Large intestine (tissue), 3 donors: ENCODE measurements at regions not wholly inside any gene's neighbourhood (a gene's known extent, or its start where the extent isn't known, plus 50 kb on each side); places are given as distances from the start of the nearest gene placed in this dataset.

Source experiments
- DNase-seq, 2 donors: peaks; one replicate each; pipeline versions ENCODE4 v3.0.0 to v3.0.0-alpha.2; 2013
- H3K27ac ChIP-seq: one replicate; pipeline ENCODE4 v1.5.1; 2013; ENCODE audit warnings: low read length
- H3K27me3 ChIP-seq: 2 replicates; pipeline ENCODE4 v1.6.1; 2013; ENCODE audit warnings: low read length; ENCODE audit not compliant: control insufficient read depth, insufficient read depth
- H3K36me3 ChIP-seq: 2 replicates; pipeline ENCODE4 v1.6.1; 2013; ENCODE audit warnings: low read length; ENCODE audit not compliant: control insufficient read depth, insufficient read depth
- H3K4me1 ChIP-seq: one replicate; pipeline ENCODE4 v1.6.1; 2013; ENCODE audit warnings: low read length; ENCODE audit not compliant: control insufficient read depth, insufficient read depth
- H3K4me3 ChIP-seq: one replicate; pipeline ENCODE4 v1.5.1; 2013; ENCODE audit warnings: low read length
- H3K9me3 ChIP-seq: one replicate; pipeline ENCODE4 v1.6.1; 2013; ENCODE audit warnings: mild to moderate bottlenecking, low read depth, low read length, moderate library complexity; ENCODE audit not compliant: control insufficient read depth
- WGBS: methylation state at CpG from one replicate; pipeline ENCODE4 v1.1.5; 2013; ENCODE audit warnings: low lambda C conversion rate; ENCODE audit not compliant: insufficient coverage; 5-methylcytosine and 5-hydroxymethylcytosine counted together

GRCh38 chr7:68006619-68007018 is 1010.0 kb downstream of the TYW1 start:
- no CpG with 5 or more reads among the region's 2 CpGs for WGBS
- Histone ChIP-seq H3K36me3 (no peaks in the 10 kb centered on the region), H3K27me3 (no peaks in the 10 kb centered on the region), H3K4me3 (no peak overlapping the region), H3K27ac (no peak overlapping the region), H3K4me1 (no peaks in the 10 kb centered on the region), H3K9me3 (no peaks in the 10 kb centered on the region)
- no peak for DNase-seq

- no peaks in the 10 kb centered on the region for H3K9me3 ChIP-seq
- no CpG with 5 or more reads among the region's 4 CpGs for WGBS
- no peak overlapping the region for H3K27ac ChIP-seq
- no peaks in the 10 kb centered on the region for H3K4me1 ChIP-seq
- H3K4me3 ChIP-seq = no peak overlapping the region
- H3K27me3 ChIP-seq = no peaks in the 10 kb centered on the region
- no peak for DNase-seq
- H3K36me3 ChIP-seq = no peaks in the 10 kb centered on the region
Measured at GRCh38 chr7:68009716-68010115, 1013.1 kb downstream of the TYW1 start.

DNA sequence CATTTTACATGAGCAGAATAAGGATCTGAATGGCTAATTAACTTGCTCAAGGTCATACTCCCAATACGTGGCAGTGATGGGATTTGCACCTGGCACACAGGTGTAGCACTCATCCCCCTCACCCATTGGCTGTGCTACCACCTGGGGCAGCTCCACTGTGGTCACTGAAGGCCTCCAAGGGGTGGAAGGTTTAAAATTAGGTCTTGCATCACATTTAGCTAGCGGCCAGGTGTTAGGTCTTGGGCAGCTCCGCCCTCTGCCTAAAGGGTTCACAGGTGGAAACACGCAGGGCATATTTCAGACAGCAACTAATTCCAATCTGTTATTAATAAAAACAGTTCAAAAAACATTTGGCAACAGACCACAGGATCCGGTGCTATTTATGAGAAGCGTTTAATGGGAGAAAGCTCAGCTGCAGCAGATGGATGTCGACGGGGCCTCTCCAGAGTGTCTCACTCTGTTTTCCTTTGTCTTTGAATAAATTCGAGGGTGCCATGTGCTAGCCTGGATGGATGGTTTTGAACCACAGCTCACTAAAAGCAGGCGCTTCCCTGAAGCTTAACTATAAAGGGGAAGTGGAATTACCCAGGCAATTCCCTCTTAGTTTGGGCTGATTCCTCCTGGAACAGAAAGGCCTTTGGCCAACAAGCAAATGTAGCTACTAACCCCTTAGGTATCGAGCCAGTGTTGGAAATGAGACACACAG is 1017.6 kb downstream of the TYW1 start:
- Histone ChIP-seq H3K4me1 (no peaks in the 10 kb centered on the region), H3K27me3 (no peaks in the 10 kb centered on the region), H3K9me3 (no peaks in the 10 kb centered on the region), H3K4me3 (no peak overlapping the region), H3K36me3 (no peaks in the 10 kb centered on the region), H3K27ac (no peak overlapping the region)
- WGBS = no CpG with 5 or more reads among the region's 11 CpGs
- DNase-seq = no peak

DNA sequence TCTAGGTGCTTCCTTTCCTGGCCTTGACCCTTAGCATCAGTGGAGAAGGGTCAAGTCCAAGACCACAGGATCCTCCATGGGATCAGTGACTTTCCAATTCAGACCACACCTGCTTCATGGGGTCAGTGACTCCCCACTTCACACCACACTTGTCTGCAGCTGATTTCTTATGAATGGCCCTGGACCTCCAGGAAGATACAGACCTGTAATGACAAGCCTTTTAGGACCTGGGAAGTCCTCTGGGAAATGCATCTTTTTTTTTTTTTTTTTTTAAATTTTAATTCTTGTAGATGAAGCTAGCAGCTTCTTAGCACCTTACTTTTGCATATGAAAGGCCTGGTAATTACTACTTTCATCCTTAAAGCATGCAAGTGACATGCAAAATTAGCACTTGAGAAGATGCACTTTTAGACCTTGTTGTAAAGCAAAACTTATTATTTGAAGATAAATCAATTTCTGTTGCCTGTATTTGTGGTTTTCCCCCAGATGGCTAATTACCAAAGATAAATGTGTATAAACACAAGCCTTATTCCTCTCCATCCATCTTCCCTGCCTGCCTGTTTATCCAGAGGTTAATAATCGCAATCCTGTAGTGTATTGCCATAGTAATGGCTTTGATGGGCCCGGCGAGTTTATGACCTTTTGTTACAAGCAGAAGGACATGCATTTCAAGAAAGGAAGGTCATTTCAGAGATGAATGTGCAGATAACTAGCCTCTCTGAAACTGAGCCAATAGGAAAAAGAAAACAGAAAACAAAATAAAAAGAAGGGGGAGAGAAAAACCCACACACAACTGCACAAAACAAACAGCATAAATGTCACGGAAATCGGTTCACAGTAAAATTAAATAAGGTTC is 1018.7 kb downstream of the TYW1 start:
- H3K27me3 ChIP-seq = no peaks in the 10 kb centered on the region
- DNase-seq = peak in 1 of 2 donors; percentile 6
- H3K36me3 ChIP-seq = no peaks in the 10 kb centered on the region
- WGBS = 0% methylated on average over 1 of the region's 5 CpGs
- no peak overlapping the region for H3K4me3 ChIP-seq
- no peak overlapping the region for H3K27ac ChIP-seq
- no peaks in the 10 kb centered on the region for H3K4me1 ChIP-seq
- no peaks in the 10 kb centered on the region for H3K9me3 ChIP-seq

GRCh38 chr7:68015978-68016532 is 1019.4 kb downstream of the TYW1 start:
- H3K27me3 ChIP-seq = no peaks in the 10 kb centered on the region
- no peak overlapping the region for H3K27ac ChIP-seq
- H3K4me3 ChIP-seq = no peak overlapping the region
- no peak for DNase-seq
- H3K4me1 ChIP-seq = no peaks in the 10 kb centered on the region
- H3K9me3 ChIP-seq = no peaks in the 10 kb centered on the region
- 61% methylated on average over 2 of the region's 2 CpGs for WGBS
- H3K36me3 ChIP-seq = no peaks in the 10 kb centered on the region

DNA sequence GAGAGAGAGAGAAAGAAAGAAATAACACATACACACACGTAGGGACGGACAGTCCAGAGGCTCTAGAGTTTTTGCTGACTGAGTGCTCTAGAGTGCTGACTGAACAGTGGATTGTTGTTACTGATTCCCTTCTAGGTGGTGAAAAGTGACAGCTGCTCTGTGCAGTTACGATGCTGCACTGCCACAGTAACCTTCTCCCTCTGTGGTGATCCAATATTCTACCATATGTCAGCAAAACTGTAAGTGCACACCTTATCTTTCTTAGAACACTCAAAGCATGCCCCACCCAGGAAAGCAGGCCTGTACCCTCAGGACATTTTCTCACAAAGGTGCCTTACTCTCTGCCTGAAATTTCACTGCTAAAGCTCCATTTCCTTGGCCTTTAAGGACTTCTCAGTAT is 1023.5 kb downstream of the TYW1 start:
- no peak for DNase-seq
- Histone ChIP-seq H3K36me3 (no peaks in the 10 kb centered on the region), H3K4me1 (no peaks in the 10 kb centered on the region), H3K27me3 (no peaks in the 10 kb centered on the region), H3K4me3 (no peak overlapping the region), H3K27ac (no peak overlapping the region), H3K9me3 (no peaks in the 10 kb centered on the region)
- WGBS = no CpG with 5 or more reads among the region's 3 CpGs

DNA sequence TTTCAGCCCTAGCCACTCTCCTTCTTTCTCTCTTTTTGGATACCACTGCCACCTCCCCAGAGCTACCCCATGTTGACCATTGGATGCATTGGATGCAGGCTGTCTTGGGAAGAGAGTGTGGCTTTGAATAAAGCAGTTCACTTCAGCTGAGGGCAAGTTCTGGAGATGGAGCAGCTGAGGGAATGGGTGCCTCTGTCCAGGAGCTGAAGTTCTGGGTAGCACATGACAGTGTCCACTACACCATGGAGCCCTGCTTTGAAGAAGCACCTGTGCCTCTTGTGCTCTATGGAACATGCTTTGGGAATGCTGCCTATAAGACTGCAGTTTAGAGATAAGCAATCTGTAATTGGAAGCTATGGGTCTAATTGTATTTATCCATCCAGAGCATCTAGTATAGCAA is 1028.7 kb downstream of the TYW1 start:
- no peaks in the 10 kb centered on the region for H3K4me1 ChIP-seq
- H3K4me3 ChIP-seq = no peak overlapping the region
- no peaks in the 10 kb centered on the region for H3K36me3 ChIP-seq
- no peaks in the 10 kb centered on the region for H3K9me3 ChIP-seq
- DNase-seq = no peak
- no peak overlapping the region for H3K27ac ChIP-seq
- H3K27me3 ChIP-seq = no peaks in the 10 kb centered on the region

DNA sequence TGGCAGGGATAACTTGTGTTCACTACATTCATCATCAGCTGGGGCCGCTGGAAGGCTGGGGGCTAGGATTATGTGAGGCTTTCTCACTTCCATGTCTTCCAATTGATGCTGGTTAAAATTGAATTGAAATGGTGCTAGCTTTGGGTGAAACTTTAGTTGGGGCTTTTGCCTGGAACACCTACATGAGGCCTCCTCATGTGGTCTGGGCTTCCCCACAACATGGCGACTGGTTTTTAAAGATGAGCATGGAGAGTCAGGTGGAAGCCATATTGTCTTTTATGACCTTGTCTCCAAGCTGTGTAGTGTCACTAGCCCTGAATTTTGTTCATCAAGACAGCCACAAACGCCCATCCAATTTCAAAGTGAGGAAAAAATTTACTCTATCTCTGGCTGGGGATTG is 1033.9 kb downstream of the TYW1 start:
- Histone ChIP-seq H3K27me3 (no peaks in the 10 kb centered on the region), H3K9me3 (no peaks in the 10 kb centered on the region), H3K4me3 (no peak overlapping the region), H3K27ac (no peak overlapping the region), H3K4me1 (no peaks in the 10 kb centered on the region), H3K36me3 (no peaks in the 10 kb centered on the region)
- WGBS = 83% methylated on average over 1 of the region's 3 CpGs
- DNase-seq = no peak

- no peaks in the 10 kb centered on the region for H3K27me3 ChIP-seq
- H3K4me1 ChIP-seq = no peaks in the 10 kb centered on the region
- H3K4me3 ChIP-seq = no peak overlapping the region
- no peaks in the 10 kb centered on the region for H3K36me3 ChIP-seq
- WGBS = 54% methylated on average over 2 of the region's 5 CpGs
- DNase-seq = no peak
- H3K9me3 ChIP-seq = no peaks in the 10 kb centered on the region
- no peak overlapping the region for H3K27ac ChIP-seq
Measured at GRCh38 chr7:68031180-68031943, 1034.7 kb downstream of the TYW1 start.

DNA sequence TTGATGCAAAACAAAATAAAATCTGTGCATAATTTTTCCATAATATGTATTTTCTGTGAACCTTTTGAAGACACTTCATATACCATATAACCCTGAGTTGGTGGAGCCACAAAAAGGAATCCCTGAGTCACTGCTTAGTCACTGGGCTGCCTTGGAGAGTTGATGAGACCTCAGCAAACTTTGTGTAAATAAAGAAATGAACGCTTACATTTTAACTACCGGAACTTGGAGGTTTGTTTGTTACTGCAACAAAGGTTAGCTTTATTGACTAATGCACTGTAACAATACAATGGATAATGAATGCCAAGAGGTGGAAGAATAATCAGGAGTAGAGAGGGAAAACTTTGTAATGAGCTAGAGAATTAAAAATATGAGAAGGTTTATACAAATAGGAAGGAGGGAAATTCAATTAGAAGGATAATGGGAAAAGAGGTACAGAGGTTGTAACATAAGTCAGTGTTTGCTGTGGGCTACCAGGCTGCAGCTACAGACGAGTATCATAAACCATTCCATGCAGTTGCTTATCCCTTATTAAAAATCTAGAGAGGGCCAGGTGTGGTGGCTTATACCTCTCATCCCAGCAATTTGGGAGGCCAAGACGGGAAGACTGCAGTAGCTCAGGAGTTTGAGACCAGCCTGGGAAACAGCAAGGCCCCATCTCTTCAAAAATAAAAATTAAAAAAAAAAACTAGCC is 1042.1 kb downstream of the TYW1 start:
- WGBS = 17% methylated on average over 1 of the region's 4 CpGs

More for the DNA sequence above, 1042.1 kb downstream of the TYW1 start:
- H3K27me3 ChIP-seq = no peaks in the 10 kb centered on the region
- no peak overlapping the region for H3K4me3 ChIP-seq
- H3K36me3 ChIP-seq = no peaks in the 10 kb centered on the region
- H3K9me3 ChIP-seq = no peaks in the 10 kb centered on the region
- H3K4me1 ChIP-seq = no peaks in the 10 kb centered on the region
- H3K27ac ChIP-seq = no peak overlapping the region
- no peak for DNase-seq
